Upper lobe of right lung (tissue), 1 donor: ENCODE measurements at regions not wholly inside any gene's neighbourhood (a gene's known extent, or its start where the extent isn't known, plus 50 kb on each side); places are given as distances from the start of the nearest gene placed in this dataset.

Source experiments
- ATAC-seq: fragments of 200-7000 bp; cut with Tn5 transposase; one replicate; pipeline ENCODE4 v1.9.1; 2020; ENCODE audit warnings: mild to moderate bottlenecking, moderate library complexity
- DNase-seq: peaks from one replicate; pipeline ENCODE4 v3.0.0-alpha.2; 2020
- H3K27ac ChIP-seq: fragments of 200-600 bp; one replicate; pipeline ENCODE4 v1.8.0; 2022
- H3K27me3 ChIP-seq: fragments of 200-600 bp; one replicate; pipeline ENCODE4 v1.8.0; 2022; ENCODE audit warnings: mild to moderate bottlenecking
- H3K36me3 ChIP-seq: fragments of 200-600 bp; one replicate; pipeline ENCODE4 v1.8.0; 2022
- H3K4me1 ChIP-seq: fragments of 200-600 bp; one replicate; pipeline ENCODE4 v1.8.0; 2022
- H3K4me3 ChIP-seq: fragments of 200-600 bp; one replicate; pipeline ENCODE4 v1.8.0; 2022; ENCODE audit warnings: mild to moderate bottlenecking
- H3K9me3 ChIP-seq: fragments of 200-600 bp; one replicate; pipeline ENCODE4 v1.8.0; 2022
- intact Hi-C: fragments of 100-400 bp; cut with DNase I; formaldehyde crosslinking; loops from one replicate; pipeline ENCODE4 v1.11.0; 2022
- TF ChIP-seq, protein P1 (sequence below): fragments of 200-600 bp; IDR thresholded peaks from one replicate; pipeline ENCODE4 v1.8.0; 2022; ENCODE audit warnings: antibody characterized with exemption
- donor health status: DM: no; HTN: yes; CAD: no; lungs with severe emphysema.

- H3K4me1 ChIP-seq, result no peaks in the 10 kb centered on the region
- TF ChIP-seq, protein P1, sequence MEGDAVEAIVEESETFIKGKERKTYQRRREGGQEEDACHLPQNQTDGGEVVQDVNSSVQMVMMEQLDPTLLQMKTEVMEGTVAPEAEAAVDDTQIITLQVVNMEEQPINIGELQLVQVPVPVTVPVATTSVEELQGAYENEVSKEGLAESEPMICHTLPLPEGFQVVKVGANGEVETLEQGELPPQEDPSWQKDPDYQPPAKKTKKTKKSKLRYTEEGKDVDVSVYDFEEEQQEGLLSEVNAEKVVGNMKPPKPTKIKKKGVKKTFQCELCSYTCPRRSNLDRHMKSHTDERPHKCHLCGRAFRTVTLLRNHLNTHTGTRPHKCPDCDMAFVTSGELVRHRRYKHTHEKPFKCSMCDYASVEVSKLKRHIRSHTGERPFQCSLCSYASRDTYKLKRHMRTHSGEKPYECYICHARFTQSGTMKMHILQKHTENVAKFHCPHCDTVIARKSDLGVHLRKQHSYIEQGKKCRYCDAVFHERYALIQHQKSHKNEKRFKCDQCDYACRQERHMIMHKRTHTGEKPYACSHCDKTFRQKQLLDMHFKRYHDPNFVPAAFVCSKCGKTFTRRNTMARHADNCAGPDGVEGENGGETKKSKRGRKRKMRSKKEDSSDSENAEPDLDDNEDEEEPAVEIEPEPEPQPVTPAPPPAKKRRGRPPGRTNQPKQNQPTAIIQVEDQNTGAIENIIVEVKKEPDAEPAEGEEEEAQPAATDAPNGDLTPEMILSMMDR, result no peak
- no peak overlapping the region for H3K27ac ChIP-seq
- H3K27me3 ChIP-seq, result no peaks in the 10 kb centered on the region
- H3K36me3 ChIP-seq, result no peaks in the 10 kb centered on the region
- H3K4me3 ChIP-seq, result no peak overlapping the region
- DNase-seq (no peak), ATAC-seq (no peak)
- no peaks in the 10 kb centered on the region for H3K9me3 ChIP-seq
- intact Hi-C loops, result no loop called here
Observed at GRCh38 chrX:4690521-4690920, 977.1 kb upstream of the PRKX start.

GRCh38 chrX:4682636-4683035 is 969.2 kb upstream of the PRKX start:
- DNase-seq (no peak), ATAC-seq (no peak)
- H3K9me3 ChIP-seq, result no peaks in the 10 kb centered on the region
- intact Hi-C loops, result no loop called here
- TF ChIP-seq, protein P1, result no peak
- no peak overlapping the region for H3K4me3 ChIP-seq
- no peaks in the 10 kb centered on the region for H3K4me1 ChIP-seq
- no peak overlapping the region for H3K27ac ChIP-seq
- no peaks in the 10 kb centered on the region for H3K36me3 ChIP-seq
- no peaks in the 10 kb centered on the region for H3K27me3 ChIP-seq

- no peak overlapping the region for H3K27ac ChIP-seq
- DNase-seq, result no peak
Observed at GRCh38 chrX:4675686-4676300, 962.3 kb upstream of the PRKX start.

DNA sequence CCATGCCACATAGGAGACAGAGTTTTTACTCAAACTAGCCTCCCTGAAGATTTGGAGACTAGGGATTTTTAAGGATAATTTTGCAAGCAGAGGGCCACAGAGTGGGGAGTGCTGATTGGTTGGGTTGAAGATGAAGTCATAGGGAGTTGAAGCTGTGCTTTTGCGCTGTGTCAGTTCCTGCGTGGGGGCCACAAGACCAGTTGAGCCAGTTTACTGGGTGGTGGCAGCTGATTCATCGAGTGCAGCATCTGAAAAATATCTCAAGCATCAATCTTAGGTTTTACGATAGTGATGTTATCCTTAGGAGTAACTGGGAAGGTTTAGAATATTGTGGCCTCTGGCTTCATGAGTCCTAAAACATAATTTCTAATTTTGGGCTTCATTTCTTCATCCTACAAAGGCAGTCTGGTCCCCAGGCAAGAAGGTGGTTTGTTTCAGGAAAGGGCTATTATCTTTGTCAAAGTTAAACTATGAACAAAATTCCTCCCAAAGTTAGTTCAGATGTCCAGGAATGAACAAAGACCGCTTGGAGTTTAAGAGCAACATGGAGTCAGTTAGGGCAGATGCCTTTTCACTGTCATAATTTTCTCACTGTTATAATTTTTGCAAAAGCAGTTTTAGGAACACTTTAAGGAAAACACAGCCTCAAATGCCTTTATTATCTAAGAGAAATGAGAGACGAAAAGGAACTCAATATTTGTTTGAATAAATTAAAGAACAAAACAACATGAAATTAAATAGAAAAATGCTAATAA is 960.8 kb upstream of the PRKX start:
- intact Hi-C loops, result no loop called here
- no peak for DNase-seq
- H3K27me3 ChIP-seq, result no peaks in the 10 kb centered on the region
- H3K9me3 ChIP-seq, result no peaks in the 10 kb centered on the region
- H3K36me3 ChIP-seq, result no peaks in the 10 kb centered on the region
- H3K4me1 ChIP-seq, result no peaks in the 10 kb centered on the region
- no peak overlapping the region for H3K4me3 ChIP-seq
- no peak for ATAC-seq
- TF ChIP-seq, protein P1, result no peak
- H3K27ac ChIP-seq, result no peak overlapping the region

More at GRCh38 chrX:4675686-4676300, 962.3 kb upstream of the PRKX start:
- Histone ChIP-seq H3K36me3 (no peaks in the 10 kb centered on the region), H3K9me3 (no peaks in the 10 kb centered on the region), H3K27me3 (no peaks in the 10 kb centered on the region), H3K4me1 (no peaks in the 10 kb centered on the region), H3K4me3 (no peak overlapping the region)
- no peak for ATAC-seq
- intact Hi-C loops, result no loop called here
- TF ChIP-seq, protein P1, result no peak

GRCh38 chrX:4671344-4671743 is 957.9 kb upstream of the PRKX start:
- H3K9me3 ChIP-seq, result no peaks in the 10 kb centered on the region
- no peak overlapping the region for H3K27ac ChIP-seq
- TF ChIP-seq, protein P1, result no peak
- intact Hi-C loops, result no loop called here
- no peak for ATAC-seq
- no peaks in the 10 kb centered on the region for H3K4me1 ChIP-seq
- H3K4me3 ChIP-seq, result no peak overlapping the region
- no peaks in the 10 kb centered on the region for H3K27me3 ChIP-seq
- H3K36me3 ChIP-seq, result no peaks in the 10 kb centered on the region
- no peak for DNase-seq
